Stimulated activated CD4-positive, alpha-beta T cell treated with anti-CD3 and anti-CD28 coated beads, TNF-alpha, amount 100 ng/mL, for 4 hours (primary cell): ENCODE measurements at regions not wholly inside any gene's neighbourhood (a gene's known extent, or its start where the extent isn't known, plus 50 kb on each side); places are given as distances from the start of the nearest gene placed in this dataset.

Experiments used
- DNase-seq, 3 experiments: peaks; one replicate each; pipeline ENCODE4 v3.0.0-alpha.2; 2020; ENCODE audit warnings: low read depth in 3 of 3

GRCh38 chr6:19454001-19454720 lies 383.0 kb upstream of the ID4 start:
- DNase-seq, result no peak

- DNase-seq, result no peak
Measured at GRCh38 chr6:19454721-19455392, 382.3 kb upstream of the ID4 start.

GRCh38 chr6:19463250-19463649 lies 373.9 kb upstream of the ID4 start:
- DNase-seq, result no peak

- no peak for DNase-seq
Measured at GRCh38 chr6:19463925-19464324, 373.2 kb upstream of the ID4 start.

DNA sequence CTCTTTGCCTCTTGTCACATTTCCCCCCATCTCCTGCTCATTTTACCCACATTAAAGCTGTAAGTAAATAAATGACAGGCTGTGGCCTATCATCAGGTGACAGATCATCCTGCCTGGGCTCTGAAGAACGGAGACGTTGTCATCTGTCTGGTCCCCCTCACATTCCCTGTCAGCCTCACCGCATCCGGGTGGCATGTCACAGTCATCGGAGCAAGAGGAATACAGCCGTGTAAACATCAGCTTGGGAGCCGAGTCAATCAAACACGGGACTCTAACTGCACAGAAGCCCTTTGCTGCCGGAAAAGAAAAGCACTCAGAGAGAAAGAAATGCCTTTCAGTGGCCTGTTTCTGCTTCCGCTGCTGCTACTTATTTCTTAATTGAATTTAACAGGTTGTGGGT lies 371.9 kb upstream of the ID4 start:
- no peak for DNase-seq

GRCh38 chr6:19465760-19466159 lies 371.4 kb upstream of the ID4 start:
- DNase-seq, result no peak

DNA sequence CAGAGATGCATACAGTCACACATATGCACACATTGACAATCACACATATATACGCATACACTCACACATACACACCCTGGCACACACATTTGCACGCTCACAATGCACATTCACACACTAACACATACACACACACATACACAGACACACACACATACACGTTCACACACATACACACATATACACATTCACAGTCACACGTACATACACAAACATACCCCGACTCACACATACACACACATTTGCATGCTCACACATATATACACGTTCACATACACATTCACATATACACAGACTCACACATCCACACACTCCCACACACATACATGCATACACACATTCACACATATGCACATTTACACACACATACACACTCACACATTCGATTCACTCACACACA lies 366.8 kb upstream of the ID4 start:
- no peak for DNase-seq

GRCh38 chr6:19472153-19472552 lies 365.0 kb upstream of the ID4 start:
- DNase-seq, result no peak

- no peak for DNase-seq
Measured at GRCh38 chr6:19472850-19473249, 364.3 kb upstream of the ID4 start.

- no peak for DNase-seq
Measured at GRCh38 chr6:19477563-19477962, 359.6 kb upstream of the ID4 start.

DNA sequence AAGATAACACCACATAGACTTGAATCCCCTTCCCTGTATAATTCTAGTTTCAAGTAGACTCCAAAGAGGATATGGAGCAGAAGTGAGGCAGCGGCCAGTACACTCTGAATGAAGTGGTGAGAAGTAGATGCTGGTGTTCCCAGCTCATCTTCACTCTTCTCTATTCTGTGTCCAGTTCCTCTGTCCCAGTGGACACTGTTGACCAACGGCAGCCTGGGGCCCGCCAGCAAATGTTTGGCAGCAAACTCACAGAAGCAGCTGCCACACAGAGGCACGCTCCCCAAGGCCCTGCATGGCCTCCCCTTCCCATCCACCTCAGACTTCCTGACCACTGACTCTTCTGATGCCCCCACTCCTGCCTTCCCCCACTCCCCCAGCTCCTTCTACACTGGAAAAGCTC lies 358.9 kb upstream of the ID4 start:
- DNase-seq, result no peak

DNA sequence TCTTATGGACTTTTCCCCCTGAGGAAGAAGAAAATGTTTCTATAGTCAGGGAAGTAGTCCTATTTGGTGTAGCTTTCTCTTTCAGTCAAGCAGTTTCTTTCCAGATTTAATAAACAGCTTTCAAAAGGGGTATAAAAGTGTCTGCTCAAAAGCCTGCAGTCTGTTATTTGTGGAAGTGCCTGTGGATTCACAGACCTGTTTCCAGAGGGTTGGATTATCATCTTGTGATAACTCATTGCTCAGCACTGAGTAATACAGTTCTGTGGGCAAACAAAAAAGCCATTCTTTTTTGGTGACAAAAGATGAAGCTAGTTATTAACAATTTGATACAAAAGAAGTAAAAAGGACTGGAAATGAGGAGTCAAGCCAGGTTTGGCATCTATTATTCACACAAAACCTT lies 358.2 kb upstream of the ID4 start:
- no peak for DNase-seq

GRCh38 chr6:19479551-19479950 lies 357.6 kb upstream of the ID4 start:
- DNase-seq, result no peak

GRCh38 chr6:19492636-19493405 lies 344.3 kb upstream of the ID4 start:
- DNase-seq, result no peak

GRCh38 chr6:19501737-19502245 lies 335.4 kb upstream of the ID4 start:
- no peak for DNase-seq

- no peak for DNase-seq
Measured at GRCh38 chr6:19502301-19502700, 334.9 kb upstream of the ID4 start.

DNA sequence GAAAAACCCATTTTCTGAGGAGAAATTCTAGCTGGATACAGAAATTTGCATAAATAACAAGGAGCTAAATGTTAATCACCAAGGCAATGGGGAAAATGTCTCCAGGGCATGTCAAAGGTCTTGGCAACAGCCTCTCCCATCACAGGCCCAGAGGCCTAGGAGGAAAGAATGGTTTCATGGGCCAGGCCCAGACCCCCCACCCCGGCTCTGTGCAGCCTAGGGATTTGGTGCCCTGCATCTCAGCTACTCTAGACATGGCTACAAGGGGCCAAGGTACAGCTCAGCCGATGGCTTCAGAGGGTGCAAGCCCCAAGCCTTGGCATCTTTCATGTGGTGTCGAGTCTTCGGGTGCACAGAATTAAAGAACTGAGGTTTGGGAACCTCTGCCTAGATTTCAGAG lies 321.2 kb upstream of the ID4 start:
- DNase-seq, result no peak

DNA sequence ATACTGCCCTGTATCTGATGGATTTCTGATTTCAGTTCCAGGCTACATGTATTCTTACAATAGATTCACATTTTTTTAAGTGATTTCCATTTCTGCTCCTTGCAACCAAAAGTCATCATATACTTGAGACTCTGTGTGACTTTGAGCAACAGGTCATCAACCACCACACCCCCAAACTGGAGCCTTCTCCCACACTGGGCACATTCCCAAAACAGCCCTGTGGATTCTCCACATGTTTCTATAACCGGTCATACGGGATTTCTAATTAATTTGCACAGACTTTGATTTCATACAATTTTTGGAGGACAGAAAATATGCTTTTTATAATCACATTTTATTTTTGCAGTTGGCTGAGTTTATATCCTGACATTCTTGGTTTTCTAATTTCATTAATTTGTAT lies 317.2 kb upstream of the ID4 start:
- DNase-seq, result no peak

- DNase-seq, result no peak
Measured at GRCh38 chr6:19524366-19525186, 312.6 kb upstream of the ID4 start.

- no peak for DNase-seq
Measured at GRCh38 chr6:19525673-19526072, 311.5 kb upstream of the ID4 start.

GRCh38 chr6:19530188-19530587 lies 307.0 kb upstream of the ID4 start:
- no peak for DNase-seq

- DNase-seq, result no peak
Measured at GRCh38 chr6:19535351-19535750, 301.8 kb upstream of the ID4 start.
